HG02885 (cell line): ENCODE measurements at regions not wholly inside any gene's neighbourhood (a gene's known extent, or its start where the extent isn't known, plus 50 kb on each side); places are given as distances from the start of the nearest gene placed in this dataset.

Experiments
- ATAC-seq: cut with Tn5 transposase; IDR thresholded peaks from one replicate; pipeline ENCODE4 v1.9.1; 2021; ENCODE audit warnings: mild to moderate bottlenecking; ENCODE audit not compliant: unreplicated experiment, poor library complexity

GRCh38 chr2:225103737-225104141 lies 61.5 kb upstream of the DOCK10 start:
- ATAC-seq = no peak

DNA sequence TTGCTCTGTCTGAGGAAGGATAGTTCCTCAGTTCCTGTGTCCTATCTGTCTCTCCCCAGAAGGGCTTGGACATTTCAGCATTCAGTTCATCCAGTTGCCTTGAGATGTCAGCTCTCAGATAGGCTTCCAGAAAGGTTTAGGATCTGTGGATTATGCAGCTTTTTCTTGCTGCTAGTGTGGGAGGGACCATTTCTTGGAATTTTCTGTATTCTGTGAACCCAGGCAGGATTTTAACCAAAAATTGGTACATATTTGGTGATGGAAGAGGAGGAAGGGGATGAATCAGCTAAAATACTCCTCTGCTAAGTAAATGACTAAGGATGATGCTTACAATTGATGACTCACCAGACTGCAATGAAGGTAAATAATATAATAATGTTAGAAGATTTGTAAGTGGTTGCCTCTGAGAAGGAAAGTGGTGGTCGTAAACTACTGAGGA lies 58.6 kb upstream of the DOCK10 start:
- ATAC-seq = no peak

GRCh38 chr2:225100269-225100668 lies 58.0 kb upstream of the DOCK10 start:
- ATAC-seq = no peak

DNA sequence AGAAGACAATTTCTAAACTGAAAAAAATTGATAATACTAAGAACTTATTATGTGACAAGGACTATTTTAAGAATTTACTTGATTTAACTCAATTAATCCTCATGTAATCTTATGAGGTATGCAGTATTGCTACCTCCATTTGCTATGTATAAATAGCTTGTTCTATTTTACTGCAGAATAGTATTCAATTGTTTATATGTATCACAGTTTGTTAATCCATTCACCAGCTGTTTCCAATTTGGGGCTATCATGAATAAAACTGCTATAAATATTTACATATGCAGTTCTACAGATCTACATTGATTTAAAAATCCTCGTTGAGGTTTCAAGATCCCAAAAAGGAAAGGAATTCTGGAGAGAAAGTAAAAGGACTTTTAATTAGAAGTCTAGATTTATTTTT lies 54.8 kb upstream of the DOCK10 start:
- no peak for ATAC-seq
